ENCODE measurements at regions not wholly inside any gene's neighbourhood (a gene's known extent, or its start where the extent isn't known, plus 50 kb on each side); places are given as distances from the start of the nearest gene placed in this dataset.

DNA sequence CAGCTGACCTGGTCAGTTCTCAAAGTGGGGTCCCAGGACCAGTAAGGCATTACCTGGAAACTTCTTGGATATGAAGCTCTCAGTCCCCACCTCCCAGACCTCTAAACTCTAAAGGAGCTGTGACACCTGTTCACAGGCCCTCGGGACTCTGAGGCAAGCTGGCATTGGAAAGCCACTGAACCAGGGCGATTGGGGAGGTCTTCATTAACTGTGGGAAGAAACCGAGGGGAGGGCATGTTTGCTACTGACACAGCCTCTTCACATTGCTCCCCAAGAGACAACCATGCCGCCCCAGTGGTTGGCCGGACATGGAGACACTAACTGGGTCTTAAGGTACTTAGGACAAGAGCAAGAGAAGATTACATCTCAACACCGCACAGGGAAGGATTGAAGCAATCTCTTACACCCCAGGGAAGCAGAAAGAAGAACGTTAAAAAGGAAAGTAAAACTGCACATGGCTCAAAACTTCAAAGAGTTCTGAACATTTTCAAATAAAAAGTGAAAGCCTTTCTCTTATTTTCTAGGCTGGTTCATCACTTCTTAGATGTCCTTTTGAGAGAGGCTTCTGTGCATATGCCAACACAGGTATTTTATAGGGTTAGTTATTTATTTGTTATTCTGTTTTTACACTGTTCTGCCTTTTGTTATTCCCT, 210.0 kb upstream of the CST7 start:
- DNase-seq, result no peak

DNA sequence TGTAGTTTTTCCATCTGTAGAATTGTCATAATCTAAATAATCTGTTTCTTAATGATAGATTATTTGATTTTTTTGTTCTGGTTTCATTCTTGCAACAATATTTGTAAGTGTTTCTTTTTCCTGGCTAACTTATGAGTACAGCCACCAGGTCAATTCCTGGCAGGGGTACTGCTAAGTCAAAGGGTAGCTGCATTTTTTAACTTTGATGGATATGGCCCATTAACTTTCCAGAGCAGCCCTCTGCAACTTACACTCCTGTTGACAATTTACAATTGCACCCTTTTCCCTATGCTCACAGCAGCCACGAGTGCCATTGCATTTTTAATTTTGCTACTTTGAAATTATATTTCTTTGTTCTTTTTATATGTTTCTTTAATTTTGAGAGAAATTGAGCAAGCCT, 209.3 kb upstream of the CST7 start:
- no peak for DNase-seq

DNA sequence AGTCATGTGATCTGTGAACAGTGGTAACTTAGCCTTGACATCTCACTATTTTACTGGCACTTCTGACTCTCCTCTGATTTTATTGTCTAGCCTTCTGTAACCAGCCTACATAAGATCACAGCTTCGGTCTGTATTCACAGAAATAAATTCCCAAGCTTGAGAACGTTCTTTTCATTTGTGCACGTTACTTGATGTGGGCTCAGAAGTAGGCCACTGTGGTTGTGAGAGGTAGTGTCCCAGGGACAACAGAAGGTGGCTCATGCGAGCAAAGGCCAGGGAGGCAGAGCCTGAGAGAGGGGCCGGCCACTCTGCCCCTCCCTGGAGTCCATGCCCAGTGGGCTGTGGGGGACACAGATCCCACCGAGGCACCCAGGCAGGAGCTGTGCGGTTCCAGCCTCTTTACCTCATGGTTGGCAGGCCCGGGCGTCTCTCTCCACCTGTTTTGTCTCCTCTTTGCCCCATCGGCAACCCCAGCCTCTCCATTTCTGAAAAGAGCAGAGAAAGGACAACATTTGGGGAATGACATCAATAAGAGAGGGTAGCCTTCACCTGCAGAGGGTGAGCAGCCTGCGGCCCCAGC, 207.5 kb upstream of the CST7 start:
- no peak for DNase-seq

DNA sequence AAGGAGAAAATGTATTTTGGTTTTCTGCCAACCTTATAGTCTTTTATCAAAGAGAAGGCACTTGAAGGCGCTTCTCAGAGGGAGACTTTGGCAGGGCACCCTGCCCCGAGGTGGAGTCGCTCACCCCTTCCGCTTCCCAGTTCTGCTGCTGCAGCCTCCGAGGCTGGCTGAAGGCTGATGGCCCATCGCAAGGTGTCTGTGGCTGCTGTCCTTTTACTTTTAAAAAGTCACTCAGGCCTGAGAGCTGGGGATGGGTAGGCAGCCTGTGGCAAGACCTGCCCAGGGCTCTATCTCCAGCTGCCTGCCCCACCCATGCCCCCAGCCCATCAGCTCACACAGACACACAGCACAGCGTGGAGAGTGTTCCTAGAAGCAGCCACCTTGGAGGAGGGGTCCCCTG, 206.6 kb upstream of the CST7 start:
- DNase-seq, result no peak

DNA sequence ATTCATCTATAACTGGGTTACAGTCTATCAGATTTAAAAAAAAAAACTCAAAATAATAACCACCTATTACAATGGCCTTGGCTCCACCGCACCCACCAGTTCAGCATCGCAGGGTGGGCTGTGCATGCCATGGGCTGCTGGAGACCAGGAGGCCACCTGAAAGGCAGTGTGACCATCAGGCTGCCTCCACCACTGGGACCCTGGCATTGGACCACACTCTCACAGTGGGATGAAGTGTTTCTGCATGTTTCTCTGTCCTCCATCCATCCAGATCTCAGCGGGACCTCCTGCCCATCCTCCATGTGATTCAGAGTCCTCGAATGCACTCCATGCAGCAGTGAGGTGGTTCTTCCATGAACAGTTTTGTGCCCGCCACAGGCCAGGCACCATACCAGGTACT, 206.1 kb upstream of the CST7 start:
- DNase-seq, result no peak

DNA sequence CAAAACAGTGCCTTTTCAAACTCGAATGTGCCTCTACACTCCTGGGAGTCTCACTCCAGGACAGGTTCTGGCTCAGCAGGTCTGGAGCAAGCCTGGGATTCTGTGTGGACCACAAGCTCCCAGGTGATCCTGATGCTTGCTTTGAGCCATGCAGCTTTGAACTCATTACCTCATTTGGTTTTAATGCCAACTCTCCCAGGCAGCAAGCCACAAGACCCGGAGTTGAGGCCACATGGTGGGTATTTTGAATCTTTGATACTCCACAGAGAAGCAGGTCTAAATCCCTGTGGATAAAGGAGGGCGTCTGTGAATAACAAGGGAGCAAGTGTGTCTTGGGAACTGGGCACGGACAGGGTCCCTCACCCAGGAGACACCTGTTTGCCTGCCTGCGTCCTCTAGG, 205.4 kb upstream of the CST7 start:
- no peak for DNase-seq

DNA sequence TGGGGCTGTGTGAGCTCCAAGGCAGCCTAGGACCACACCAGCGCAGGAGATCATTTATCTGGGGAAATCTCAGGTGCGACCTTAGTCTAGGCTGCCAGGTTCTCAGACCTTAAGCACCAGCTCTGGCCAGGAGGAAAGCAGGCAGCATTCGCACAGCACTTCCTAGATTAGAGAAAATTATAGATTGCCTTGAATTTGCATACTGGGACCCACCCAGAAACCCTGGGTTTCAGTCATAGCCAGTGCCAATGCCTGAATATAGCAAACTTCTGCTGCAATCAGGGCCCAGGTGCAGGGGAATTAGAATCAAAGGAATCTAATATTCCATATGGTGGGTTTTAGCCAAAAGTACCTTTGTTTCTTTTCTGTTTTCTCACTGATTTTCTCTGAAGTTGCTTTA, 204.3 kb upstream of the CST7 start:
- DNase-seq, result no peak

DNA sequence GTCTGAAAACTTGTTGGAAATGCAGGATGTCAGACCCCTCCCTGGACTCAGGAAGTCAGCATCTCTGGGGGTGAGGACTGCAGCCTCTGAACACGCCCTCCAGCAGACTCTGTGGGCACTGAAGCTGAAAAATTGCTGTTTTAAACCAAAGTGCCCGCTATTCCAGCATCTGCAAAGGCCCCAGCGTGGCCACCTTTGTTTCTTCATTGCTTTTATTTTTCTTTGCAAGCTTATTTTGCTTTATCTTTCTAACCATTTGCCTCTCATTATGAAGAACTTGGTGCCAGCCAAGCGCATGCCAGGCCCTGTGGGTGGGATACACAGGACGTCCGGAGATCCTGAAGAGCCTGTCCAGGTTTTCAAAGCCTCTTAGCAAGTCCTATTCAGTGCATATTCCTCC, 203.9 kb upstream of the CST7 start:
- DNase-seq, result no peak

DNA sequence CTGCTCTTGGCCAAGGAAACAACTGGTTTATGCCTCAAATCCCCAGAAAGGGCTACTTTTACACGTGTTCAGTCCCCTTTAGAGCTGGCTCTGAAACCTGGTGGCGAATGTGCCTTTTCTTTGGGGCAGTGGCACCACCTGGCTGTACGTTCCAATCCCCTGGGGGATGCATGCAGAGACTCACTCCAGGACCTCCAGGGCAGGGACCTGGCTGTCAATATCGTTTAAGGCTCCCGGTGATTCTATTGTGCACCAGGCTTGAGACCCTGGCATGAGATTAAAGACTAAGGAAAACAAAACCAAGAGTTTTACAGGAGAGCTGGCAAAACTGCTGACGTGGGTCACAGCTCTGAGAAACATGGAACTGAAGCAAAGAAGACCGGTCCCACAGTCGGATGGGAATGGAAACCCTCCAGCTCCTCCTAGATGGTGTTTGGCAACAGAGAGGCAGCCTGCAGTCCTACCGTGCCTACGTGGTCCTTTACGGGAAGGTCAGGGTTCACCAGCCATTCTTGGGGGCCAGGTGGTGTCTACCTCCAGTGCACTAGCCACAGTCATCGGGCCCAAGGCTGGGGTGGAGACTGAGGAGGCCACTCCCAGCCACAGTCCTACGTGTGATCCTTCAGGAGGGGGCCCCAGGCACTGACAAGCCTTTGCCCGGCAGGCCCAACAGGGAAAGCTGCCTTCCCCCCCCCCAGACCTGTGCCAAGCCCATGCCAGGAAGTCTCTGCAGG, 203.3 kb upstream of the CST7 start:
- no peak for DNase-seq

DNA sequence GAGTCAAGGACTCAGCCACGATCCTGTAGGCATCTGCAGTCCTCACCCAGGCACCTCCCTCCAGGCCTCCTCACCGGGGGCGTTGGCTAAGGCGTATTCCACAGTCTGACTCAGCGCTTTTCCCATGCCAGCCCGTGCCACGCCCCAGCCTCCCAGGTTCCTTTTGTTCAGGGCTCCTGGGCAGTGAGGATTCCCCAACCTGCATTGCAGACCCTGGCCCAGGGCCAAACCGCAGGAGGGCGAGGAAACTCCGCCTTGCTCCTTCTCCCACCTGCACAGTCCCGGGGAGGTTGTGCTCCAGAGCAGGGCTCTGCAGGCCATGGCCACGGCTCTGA, 202.8 kb upstream of the CST7 start:
- DNase-seq, result no peak

DNA sequence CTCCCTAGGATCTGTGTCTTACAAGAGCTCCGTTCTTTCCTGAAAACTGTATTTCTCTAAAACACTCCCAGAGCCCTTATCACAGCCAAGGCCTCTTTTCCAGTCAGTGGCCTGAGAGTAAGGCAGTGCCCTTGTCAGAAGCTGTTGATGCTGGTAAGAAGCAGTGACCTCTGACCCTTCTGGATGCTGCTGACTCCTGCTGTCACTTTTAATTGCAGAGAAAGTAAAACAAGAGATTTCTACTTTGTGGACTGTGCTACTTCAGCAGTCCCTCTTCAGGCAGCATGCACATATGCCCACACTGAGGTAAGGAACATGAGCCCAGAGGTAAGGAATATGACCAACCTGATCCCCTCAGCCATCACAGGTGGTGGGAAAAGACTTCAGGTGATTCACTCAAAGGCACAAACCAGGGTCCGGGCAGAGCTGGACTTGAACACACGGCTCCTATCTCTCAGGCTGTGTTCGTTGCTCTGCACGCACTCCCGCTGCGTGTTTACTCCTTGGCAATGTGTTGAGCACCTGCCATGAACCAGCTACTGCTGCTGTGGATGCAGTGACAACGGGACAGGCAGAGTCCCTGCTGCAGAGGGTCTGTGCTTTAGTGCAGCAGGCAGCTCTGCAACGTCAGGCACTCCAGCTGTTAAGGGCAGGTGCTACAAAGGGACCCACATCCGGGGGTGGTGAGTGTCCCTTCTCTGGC, 201.9 kb upstream of the CST7 start:
- DNase-seq, result no peak

DNA sequence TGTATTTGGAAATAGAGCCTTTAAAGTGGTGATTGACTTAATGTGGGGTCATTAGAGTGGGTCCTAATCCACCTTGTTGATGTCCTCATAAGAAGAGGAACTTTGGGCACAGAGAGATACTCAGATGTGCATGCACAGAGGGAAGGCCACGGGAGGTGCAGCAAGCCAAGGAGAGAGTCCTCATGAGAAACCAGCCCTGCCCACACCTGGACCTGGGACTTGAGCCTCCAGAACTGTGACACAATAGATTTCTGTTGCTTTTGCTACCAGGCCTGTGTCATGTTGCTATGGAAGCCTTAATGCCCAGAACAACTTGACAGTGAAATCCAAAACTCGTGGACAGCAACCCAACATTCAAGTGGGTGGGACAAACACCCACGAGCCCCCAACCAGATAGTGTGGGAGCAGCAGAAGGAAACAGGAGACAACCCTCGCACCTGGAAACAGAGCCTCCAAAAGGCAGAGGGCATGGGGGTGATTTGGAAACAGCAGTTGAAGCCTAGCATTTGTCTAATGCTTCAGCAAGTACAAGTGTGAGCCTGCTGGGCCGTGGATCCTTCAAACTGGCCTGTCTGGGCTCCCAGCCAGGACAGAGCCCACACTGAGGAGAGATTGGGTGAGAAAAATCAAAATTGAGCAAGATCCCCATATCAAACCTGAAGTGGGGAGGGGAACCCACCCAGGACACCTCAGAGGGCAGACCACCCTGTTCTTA, 201.0 kb upstream of the CST7 start:
- no peak for DNase-seq

DNA sequence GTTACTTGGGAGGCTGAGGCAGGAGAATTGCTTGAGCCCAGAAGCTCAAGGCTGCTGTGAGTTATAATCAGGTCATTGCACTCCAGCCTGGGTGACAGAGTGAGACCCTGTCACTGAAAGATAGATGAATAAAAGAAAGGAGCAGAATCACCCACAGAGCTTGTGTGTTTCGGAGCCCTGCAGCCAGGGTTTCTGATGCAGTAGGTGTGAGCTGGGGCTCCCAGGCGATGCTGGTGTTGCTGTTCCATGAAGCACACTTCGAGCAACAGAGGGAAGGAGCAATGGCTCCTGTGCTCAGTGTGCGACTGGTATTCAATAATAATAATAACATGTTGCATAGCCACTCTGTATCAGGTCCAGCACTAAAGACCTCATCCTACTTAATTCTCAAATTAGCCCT, 197.5 kb upstream of the CST7 start:
- DNase-seq, result no peak

DNA sequence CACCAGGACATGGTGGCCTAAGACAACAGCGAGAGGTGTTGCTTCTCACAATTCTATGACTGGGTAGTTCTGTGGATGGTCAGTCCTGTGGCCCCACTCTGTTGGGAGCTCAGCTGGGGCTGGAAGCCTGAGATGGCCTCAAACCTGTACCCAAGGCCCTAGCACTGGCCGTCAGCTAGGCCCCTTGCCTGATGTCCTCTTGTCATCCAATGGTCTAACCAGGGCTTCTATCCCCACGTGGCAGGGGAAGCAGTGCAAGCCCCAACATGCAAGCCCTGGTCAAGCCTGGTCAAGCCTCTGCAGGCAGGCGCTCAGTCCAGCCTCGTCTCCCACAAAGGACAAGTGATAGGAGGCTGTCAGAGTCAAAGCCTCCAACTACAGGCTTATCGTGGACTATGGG, 196.5 kb upstream of the CST7 start:
- no peak for DNase-seq

DNA sequence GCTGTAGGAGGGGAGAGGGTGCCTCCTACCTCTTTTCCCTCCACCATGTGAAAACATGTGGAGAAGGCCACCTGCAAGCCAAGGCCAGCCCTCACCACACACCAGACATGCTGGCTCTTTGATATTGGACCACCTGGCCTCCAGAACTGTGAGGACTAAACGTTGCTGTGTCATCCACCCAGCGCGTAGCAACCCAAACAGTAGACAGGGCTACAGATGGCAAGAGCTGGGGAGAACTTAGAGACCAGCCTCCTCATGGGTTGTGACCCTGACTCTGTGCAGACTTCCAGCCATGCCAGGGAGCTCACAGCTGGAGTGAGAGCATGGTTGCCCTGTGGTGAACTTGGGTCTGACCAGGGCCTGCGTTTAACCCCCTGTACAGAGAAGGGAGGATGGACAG, 195.9 kb upstream of the CST7 start:
- DNase-seq, result no peak

DNA sequence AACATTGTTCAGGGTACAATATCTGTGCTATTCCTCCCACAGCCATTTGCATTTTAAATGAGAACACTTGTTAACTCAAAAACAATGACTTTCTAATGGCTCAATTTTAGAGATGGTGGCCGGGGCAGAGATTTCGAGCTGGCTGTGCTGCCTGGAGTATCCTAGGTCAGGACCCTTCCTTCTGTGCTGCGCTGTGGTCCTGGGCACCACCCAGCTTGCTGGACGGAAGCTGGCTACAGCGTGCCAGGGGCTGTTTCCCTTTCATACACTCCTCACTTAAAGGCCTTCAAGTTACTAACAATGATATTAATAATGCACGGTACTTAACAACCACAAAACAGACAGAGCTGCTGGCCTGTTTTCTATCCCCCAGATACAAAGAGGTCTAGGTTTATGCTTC, 194.4 kb upstream of the CST7 start:
- DNase-seq, result no peak

DNA sequence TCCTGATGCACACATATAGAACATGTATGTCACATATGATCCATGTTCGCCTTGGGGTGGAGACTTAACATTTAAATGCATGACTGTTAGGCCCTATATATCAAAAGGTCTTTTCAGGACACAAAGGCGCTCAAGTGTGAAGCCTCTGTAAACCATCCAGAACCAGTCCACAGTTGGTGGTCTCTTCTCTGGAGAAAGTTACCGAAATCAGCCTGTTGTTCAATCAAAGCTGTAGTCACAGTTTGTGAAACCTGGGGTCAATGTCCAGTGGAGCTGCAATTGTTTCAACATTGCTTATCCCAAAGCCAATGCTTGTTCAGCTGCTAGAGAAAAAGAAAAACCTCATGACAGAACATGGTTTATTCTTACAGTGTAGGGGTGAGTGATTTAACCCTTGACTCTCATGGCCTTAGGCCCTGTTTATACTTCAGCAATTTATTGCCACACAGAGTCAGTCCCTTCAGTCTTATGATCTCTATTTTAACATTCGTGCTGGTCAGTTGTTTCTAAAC, 193.6 kb upstream of the CST7 start:
- DNase-seq, result no peak

DNA sequence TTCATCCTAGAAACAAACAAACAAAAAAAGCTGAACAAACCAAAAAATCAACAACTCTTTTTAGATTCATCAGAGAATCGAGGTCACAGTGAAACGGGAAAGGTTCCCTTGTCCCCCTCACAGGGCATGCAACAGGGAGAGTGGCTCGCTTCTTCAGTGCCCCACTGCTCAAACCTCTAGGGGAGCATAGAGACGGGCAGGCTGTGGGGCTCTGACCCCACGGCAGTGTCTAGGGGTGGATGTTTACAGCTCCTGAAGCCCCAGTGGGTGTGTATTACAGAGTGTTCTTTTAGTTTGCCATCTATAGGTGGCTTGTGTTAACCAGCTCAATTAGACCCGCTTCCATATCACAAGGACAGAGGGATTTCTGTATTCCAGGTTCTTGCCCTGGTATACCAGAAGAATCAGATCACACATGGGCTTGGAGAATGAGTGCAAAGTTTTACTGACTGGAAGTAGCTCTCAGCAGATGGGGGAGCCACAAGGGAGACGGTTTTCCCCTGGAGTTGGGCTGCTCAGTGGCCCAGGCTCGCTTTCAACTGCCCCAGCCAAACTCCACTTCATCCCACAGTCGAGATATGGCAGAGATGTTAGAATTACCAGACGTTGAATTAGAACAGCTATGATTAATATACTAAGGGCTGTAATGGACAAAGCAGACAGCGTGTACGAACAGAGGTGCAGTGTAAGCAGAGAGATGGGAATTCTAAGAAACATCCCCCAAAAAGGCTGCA, 192.6 kb upstream of the CST7 start:
- no peak for DNase-seq

DNA sequence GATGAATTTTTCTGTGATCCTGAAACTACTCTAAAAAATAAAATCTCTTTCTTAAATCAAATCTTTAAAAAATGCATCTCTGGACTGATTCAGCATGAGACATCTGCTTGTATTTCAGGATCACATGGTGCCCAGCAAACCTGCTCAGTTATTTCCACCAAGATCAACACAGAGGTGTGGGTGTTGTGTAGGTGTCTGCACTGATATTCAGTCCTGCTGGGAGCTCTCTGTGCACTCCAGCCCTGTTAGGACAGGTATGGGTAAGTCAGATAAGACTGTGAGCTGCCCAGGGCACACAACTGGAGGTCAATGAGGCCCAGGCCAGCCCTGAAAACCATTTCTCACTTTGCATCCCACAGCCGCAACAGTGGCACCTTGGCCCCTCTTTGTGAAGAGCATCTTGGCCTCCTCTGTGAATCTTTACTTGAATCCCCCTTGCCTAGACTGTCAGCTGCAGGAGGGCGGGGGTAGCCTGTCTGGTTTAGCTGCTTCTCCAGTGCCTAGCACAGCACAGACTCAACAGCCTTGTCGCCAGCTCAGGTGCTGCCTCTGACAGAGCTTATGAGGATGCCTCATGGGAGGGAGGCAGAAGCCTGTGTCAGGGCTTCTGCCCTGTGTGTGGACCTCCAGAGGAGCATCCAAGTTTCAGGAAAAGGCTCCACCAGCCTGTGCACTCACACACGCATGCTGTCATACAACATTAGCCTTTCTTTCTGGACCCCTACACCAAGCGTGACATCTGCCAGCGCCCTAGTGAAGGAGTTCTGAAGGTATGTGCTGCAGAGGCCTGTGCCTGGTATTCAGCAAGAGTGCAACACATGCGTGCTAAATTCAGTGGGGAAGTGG, 187.6 kb upstream of the CST7 start:
- DNase-seq, result no peak

DNA sequence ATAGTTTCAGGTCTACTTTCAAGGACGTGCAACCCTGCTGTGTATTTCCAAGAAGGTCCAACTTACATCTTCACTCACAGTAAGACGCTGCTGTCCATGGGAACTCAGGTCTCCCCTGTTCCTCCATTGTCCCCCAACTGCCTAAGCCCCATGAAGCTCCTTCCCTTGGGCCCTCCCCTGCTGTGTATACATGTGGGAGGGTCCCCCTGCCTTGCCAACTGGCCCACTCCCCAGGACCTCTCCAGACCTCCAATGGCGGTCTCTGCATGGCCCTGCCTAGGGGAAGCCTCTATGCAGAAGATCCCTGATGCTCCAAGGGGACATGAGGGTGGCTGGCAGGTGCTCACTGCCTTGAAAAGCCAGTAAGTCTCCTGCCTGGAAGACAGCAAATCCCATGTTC, 186.7 kb upstream of the CST7 start:
- no peak for DNase-seq

DNA sequence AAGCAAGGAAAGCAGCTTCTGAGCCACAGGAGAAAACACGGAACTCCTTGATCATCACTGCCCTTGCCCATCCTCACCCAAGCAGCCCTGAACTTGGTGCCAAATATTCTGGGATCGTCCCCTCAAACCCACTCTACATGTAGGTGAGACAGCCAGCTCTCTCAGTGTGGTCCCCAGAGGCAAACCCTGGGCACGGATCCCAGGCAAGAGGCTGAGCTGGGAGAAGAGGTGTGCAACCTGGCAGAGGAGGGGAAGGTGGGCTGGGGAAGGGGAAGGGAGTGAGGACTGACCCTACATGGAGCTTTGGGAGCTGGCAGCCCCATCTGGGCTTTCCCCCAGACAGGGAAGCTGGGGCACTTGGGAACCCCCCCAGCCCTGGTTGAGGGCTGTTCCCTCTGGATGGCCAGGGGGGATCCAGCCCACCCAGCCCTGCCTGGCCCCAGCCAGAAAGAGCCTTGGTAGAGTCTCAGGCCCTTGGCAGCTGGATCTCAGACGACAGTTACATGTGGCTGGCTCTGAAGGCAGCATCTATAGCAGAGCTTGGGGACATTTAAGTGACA, 186.2 kb upstream of the CST7 start:
- DNase-seq, result no peak
